ENCODE measurements at regions not wholly inside any gene's neighbourhood (a gene's known extent, or its start where the extent isn't known, plus 50 kb on each side); places are given as distances from the start of the nearest gene placed in this dataset.

- Histone ChIP-seq H3K9ac (replicated peaks in 1 of 4; ENCODE audit: extremely low read depth in 1 of 4, low read depth in 3 of 4, low read length in 3 of 4) (no peak overlapping the region), H3K79me2 (ENCODE audit: control insufficient read depth in 1 of 2, insufficient read depth in 2 of 2, low read length in 2 of 2) (no peaks in the 10 kb centered on the region), H3K9me3 (ENCODE audit: insufficient read depth in 2 of 2, low read depth in 1 of 2, low read length in 1 of 2) (no peaks in the 10 kb centered on the region), H2AFZ (ENCODE audit: low read length) (no peak overlapping the region), H4K91ac (replicated peaks; ENCODE audit: insufficient read length, low read length) (no peak overlapping the region), H3K4ac (replicated peaks; ENCODE audit: insufficient read length, low read depth, low read length) (no peak overlapping the region), H3K4me2 (ENCODE audit: insufficient read depth in 1 of 2, low read depth in 2 of 2, low read length in 2 of 2) (no peak overlapping the region), H3K14ac (ENCODE audit: insufficient read length) (no peak overlapping the region), H3K4me1 (replicated peaks in 1 of 4; ENCODE audit: control insufficient read depth in 3 of 4, insufficient read depth in 4 of 4, low read length in 3 of 4) (peaks cover 0 to 4% (median 0%) of the 10 kb centered on the region in 4 experiments; a peak in 2 of 7 replicates), H3K27ac (ENCODE audit: low read depth, low read length) (no peak overlapping the region), H2BK5ac (ENCODE audit: low read depth, low read length) (no peak overlapping the region), H3K23ac (ENCODE audit: insufficient read length) (no peak overlapping the region), H4K8ac (ENCODE audit: extremely low read depth, insufficient read depth, low read length) (no peak overlapping the region), H2AK5ac (ENCODE audit: low read depth, low read length) (no peak overlapping the region), H2BK15ac (ENCODE audit: low read length) (no peak overlapping the region), H3K18ac (ENCODE audit: extremely low read depth, low read length) (no peak overlapping the region), H3K56ac (replicated peaks; ENCODE audit: insufficient read length, low read depth, low read length) (no peak overlapping the region), H3K23me2 (ENCODE audit: low read depth, low read length) (no peaks in the 10 kb centered on the region), H3K36me3 (ENCODE audit: control insufficient read depth in 2 of 4, insufficient read depth in 4 of 4, low read length in 3 of 4) (no peaks in the 10 kb centered on the region), H3K4me3 (ENCODE audit: extremely low read depth in 1 of 4, insufficient read depth in 2 of 4, low read depth in 3 of 4, low read length in 4 of 4) (no peak overlapping the region), H2BK120ac (replicated peaks; ENCODE audit: low read depth, low read length) (no peak overlapping the region), H3K27me3 (replicated peaks in 1 of 4; ENCODE audit: control insufficient read depth in 3 of 4, extremely low read depth in 1 of 4, insufficient read depth in 3 of 4, low read length in 3 of 4) (no peaks in the 10 kb centered on the region), H4K20me1 (replicated peaks in 1 of 2; ENCODE audit: control insufficient read depth in 1 of 2, insufficient read depth in 2 of 2, low read length in 2 of 2) (no peaks in the 10 kb centered on the region), H2BK12ac (ENCODE audit: low read depth, low read length) (no peak overlapping the region), H2BK20ac (ENCODE audit: low read length) (no peak overlapping the region), H3K79me1 (ENCODE audit: low read depth, low read length) (no peaks in the 10 kb centered on the region), H4K5ac (ENCODE audit: insufficient read length, low read depth, low read length) (no peak overlapping the region)
- WGBS, 2 experiments (ENCODE audit: extremely low coverage in 1 of 2, insufficient coverage in 1 of 2, insufficient read length in 1 of 2, insufficient replicate concordance in 2 of 2, low coverage in 1 of 2, low lambda C conversion rate in 2 of 2, missing lambda C conversion rate in 1 of 2) = 95% methylated on average over 3 of the region's 3 CpGs; no CpG with 5 or more reads in 1 of the 2 experiments
- POLR2A ChIA-PET (ENCODE audit: partially characterized antibody) = no interaction called here
- FAIRE-seq = no peak
- no peak for DNase-seq (ENCODE audit: low read depth in 1 of 2, low spot score in 2 of 2)
- CTCF ChIA-PET (ENCODE audit: partially characterized antibody) = no interaction called here
- no peak for TF ChIP-seq CEBPB (IDR thresholded peaks at IDR 0.05; ENCODE audit: low read depth, low read length)
- no peak for TF ChIP-seq MAFK (IDR thresholded peaks at IDR 0.05; ENCODE audit: low read depth, low read length)
- no peak for TF ChIP-seq SRF (IDR thresholded peaks at IDR 0.05; ENCODE audit: low read depth, low read length)
- TF ChIP-seq, protein P1, sequence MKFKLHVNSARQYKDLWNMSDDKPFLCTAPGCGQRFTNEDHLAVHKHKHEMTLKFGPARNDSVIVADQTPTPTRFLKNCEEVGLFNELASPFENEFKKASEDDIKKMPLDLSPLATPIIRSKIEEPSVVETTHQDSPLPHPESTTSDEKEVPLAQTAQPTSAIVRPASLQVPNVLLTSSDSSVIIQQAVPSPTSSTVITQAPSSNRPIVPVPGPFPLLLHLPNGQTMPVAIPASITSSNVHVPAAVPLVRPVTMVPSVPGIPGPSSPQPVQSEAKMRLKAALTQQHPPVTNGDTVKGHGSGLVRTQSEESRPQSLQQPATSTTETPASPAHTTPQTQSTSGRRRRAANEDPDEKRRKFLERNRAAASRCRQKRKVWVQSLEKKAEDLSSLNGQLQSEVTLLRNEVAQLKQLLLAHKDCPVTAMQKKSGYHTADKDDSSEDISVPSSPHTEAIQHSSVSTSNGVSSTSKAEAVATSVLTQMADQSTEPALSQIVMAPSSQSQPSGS (IDR thresholded peaks at IDR 0.05; ENCODE audit: low read length) = no peak
- TF ChIP-seq RXRA (IDR thresholded peaks at IDR 0.05; ENCODE audit: insufficient read depth, low read depth, low read length) = no peak
- TF ChIP-seq TCF12 (IDR thresholded peaks at IDR 0.05; ENCODE audit: low read depth, low read length) = no peak
- no peak for TF ChIP-seq HDAC6 (IDR thresholded peaks at IDR 0.05; ENCODE audit: low read depth, low read length)
- no peak for TF ChIP-seq ASH2L (IDR thresholded peaks at IDR 0.05; ENCODE audit: low read length)
- no peak for TF ChIP-seq EGR1 (IDR thresholded peaks at IDR 0.05; ENCODE audit: borderline replicate concordance, low read depth, low read length)
- no peak for TF ChIP-seq JUND (IDR thresholded peaks at IDR 0.05; ENCODE audit: low read length)
- TF ChIP-seq TEAD4 (IDR thresholded peaks at IDR 0.05; ENCODE audit: low read depth, low read length) = no peak
- no peak for TF ChIP-seq RNF2 (IDR thresholded peaks at IDR 0.05; ENCODE audit: borderline replicate concordance, low read depth, low read length, missing control alignments, poor library complexity, severe bottlenecking)
- TF ChIP-seq BACH1 (IDR thresholded peaks at IDR 0.05; ENCODE audit: low read length) = no peak
Measured at GRCh38 chr5:89542736-89543135, 659.8 kb upstream of the MEF2C start.
